Nephron progenitor cell (in vitro differentiated cells): ENCODE measurements at regions not wholly inside any gene's neighbourhood (a gene's known extent, or its start where the extent isn't known, plus 50 kb on each side); places are given as distances from the start of the nearest gene placed in this dataset.
"Not testable (repeated sequence)": the region's sequence is repeated elsewhere in the genome, so short reads cannot be mapped to it uniquely, and the experiment has no call there.

ENCODE experiments used
- DNase-seq: peaks from one replicate; pipeline ENCODE4 v3.0.0; 2021
- H3K27ac Mint-ChIP-seq: 2 replicates; pipeline ENCODE4 v1.8.0; 2021; ENCODE audit warnings: mild to moderate bottlenecking, moderate library complexity, mixed read lengths
- H3K27me3 Mint-ChIP-seq: 2 replicates; pipeline ENCODE4 v1.8.0; 2021; ENCODE audit warnings: mild to moderate bottlenecking, low read depth, mixed read lengths; ENCODE audit not compliant: poor library complexity
- H3K36me3 Mint-ChIP-seq: 2 replicates; pipeline ENCODE4 v1.8.0; 2021; ENCODE audit warnings: low read depth, mixed read lengths
- H3K4me1 Mint-ChIP-seq: 2 replicates; pipeline ENCODE4 v1.8.0; 2021; ENCODE audit warnings: mixed read lengths
- H3K4me3 Mint-ChIP-seq: 2 replicates; pipeline ENCODE4 v1.8.0; 2021; ENCODE audit warnings: mild to moderate bottlenecking, moderate library complexity, mixed read lengths
- H3K9me3 Mint-ChIP-seq: 2 replicates; pipeline ENCODE4 v1.8.0; 2021; ENCODE audit warnings: mild to moderate bottlenecking, moderate library complexity, mixed read lengths
- CTCF ChIP-seq: fragments of 200-600 bp; sonication (generic); IDR thresholded peaks from 2 replicates; pipeline ENCODE4 v1.5.0; 2021; ENCODE audit warnings: antibody characterized with exemption

GRCh38 chr9:124122813-124123462 lies 111.4 kb downstream of the LHX2 start:
- Mint-ChIP-seq H3K4me1 (no peaks in the 10 kb centered on the region), H3K4me3 (no peak overlapping the region), H3K36me3 (no peaks in the 10 kb centered on the region), H3K27ac (no peak overlapping the region), H3K9me3 (no peaks in the 10 kb centered on the region), H3K27me3 (peaks cover 28% of the 10 kb centered on the region)
- no peak for TF ChIP-seq CTCF
- DNase-seq: no peak

- not testable (repeated sequence) for H3K9me3 Mint-ChIP-seq, H3K36me3 Mint-ChIP-seq, DNase-seq, H3K4me3 Mint-ChIP-seq, H3K27ac Mint-ChIP-seq, H3K4me1 Mint-ChIP-seq
- peaks cover 27% of the 10 kb centered on the region for H3K27me3 Mint-ChIP-seq
Measured at GRCh38 chr9:124123621-124124020, 112.1 kb downstream of the LHX2 start.

- peaks cover 21% of the 10 kb centered on the region for H3K27me3 Mint-ChIP-seq
- H3K4me1 Mint-ChIP-seq: no peaks in the 10 kb centered on the region
- no peak overlapping the region for H3K27ac Mint-ChIP-seq
- H3K4me3 Mint-ChIP-seq: no peak overlapping the region
- no peak for TF ChIP-seq CTCF
- DNase-seq: no peak
- H3K9me3 Mint-ChIP-seq: no peaks in the 10 kb centered on the region
- no peaks in the 10 kb centered on the region for H3K36me3 Mint-ChIP-seq
Measured at GRCh38 chr9:124124729-124125650, 113.4 kb downstream of the LHX2 start.

- Mint-ChIP-seq H3K27me3 (peaks cover 22% of the 10 kb centered on the region), H3K4me1 (peaks cover 3% of the 10 kb centered on the region), H3K9me3 (no peaks in the 10 kb centered on the region), H3K4me3 (no peak overlapping the region), H3K27ac (no peak overlapping the region), H3K36me3 (no peaks in the 10 kb centered on the region)
- no peak for DNase-seq
- no peak for TF ChIP-seq CTCF
Measured at GRCh38 chr9:124125651-124125977, 114.0 kb downstream of the LHX2 start.

GRCh38 chr9:124126648-124127646 lies 115.4 kb downstream of the LHX2 start:
- H3K4me1 Mint-ChIP-seq: peaks cover 11% of the 10 kb centered on the region
- H3K27me3 Mint-ChIP-seq: peaks cover 23% of the 10 kb centered on the region
- no peak overlapping the region for H3K4me3 Mint-ChIP-seq
- peak; percentile 87 for DNase-seq
- TF ChIP-seq CTCF: peak; percentile 99
- H3K9me3 Mint-ChIP-seq: no peaks in the 10 kb centered on the region
- no peak overlapping the region for H3K27ac Mint-ChIP-seq
- no peaks in the 10 kb centered on the region for H3K36me3 Mint-ChIP-seq
